NCI-H1105 (cell line): ENCODE measurements at regions not wholly inside any gene's neighbourhood (a gene's known extent, or its start where the extent isn't known, plus 50 kb on each side); places are given as distances from the start of the nearest gene placed in this dataset.

ENCODE experiments used
- DNase-seq: peaks from one replicate; lab custom pipeline; 2025; lab: John Stamatoyannopoulos, UW

GRCh38 chr3:59698091-59698490 is 648.3 kb upstream of the CFAP20DC start:
- no peak for DNase-seq

GRCh38 chr3:59696783-59697182 is 647.0 kb upstream of the CFAP20DC start:
- no peak for DNase-seq

- no peak for DNase-seq
Measured at GRCh38 chr3:59695860-59696259, 646.0 kb upstream of the CFAP20DC start.

DNA sequence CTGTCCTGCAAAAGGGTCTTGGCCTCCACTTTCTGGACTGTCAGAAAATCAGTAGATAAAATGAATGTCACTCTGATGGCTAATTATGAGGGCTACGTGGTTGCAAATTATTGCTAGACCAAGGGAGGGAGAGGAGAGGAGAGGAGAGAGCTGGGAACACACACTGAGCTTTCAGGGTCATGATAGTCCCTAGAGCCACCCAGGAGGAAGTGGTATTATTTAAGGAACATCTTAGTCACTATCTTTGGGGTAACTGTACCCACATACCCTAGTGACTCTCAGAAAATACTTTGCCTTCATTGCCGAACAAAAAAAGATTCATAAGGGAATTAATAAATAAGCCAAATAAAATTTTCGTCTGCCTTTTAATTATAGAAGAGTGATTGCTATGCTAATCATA is 642.3 kb upstream of the CFAP20DC start:
- DNase-seq: no peak

DNA sequence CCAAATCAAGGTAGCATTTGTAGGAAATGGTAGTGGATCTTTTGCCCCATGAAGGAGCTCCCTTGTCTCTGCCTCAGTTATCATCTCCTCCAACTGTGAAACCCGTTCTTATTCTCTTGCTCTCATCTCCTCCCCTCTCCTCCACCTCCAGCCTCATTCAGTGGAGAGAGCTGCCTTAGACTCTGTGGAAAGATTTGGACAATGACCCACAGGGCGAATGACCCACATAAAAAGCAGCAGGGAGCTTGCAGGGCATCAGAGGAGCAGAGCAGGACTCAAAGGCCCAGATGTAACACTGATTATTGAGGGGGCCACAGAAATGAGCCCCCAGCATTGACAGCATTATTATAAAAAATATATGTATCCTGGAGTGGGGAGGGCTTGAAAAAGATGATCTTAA is 641.1 kb upstream of the CFAP20DC start:
- no peak for DNase-seq

DNA sequence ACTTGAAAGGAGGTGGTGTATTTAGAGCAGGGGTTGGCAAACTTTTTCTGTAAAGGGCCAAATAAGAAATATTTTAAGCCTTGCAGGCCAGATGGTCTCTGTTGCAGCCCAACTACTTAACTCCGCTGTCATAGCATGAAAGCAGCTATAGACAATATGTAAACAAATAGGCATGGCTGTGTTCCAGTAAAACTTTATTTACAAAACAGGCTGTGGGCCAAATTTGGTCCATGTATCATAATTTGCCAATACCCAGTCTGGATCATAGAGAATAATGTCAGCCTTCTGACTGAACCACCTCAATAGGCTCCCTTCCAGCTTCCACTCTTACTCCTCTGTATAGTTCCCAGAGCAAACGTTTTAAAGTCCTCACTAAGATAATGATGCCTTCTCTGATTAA is 638.8 kb upstream of the CFAP20DC start:
- no peak for DNase-seq

DNA sequence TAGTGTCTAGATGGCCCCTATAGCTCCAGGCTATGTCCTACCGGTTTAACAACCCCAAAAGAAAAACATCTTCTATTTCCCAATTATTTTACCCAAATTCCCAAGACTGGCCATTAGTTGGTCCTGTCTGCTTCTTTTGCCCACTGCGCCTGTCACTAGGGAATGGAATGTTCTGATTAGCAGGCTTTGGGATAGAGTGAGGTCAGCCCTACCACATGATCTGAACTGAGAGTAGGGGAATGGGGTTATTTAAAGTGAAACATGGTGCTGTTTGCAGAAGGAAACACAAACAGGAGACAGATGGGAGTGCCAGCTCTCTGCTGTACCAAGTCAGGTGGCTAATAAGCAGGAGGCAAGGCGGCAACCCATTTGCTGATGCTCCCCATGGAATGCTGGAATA is 635.6 kb upstream of the CFAP20DC start:
- DNase-seq: no peak

GRCh38 chr3:59684766-59685165 is 634.9 kb upstream of the CFAP20DC start:
- no peak for DNase-seq

- DNase-seq: no peak
Measured at GRCh38 chr3:59680919-59681318, 631.1 kb upstream of the CFAP20DC start.

GRCh38 chr3:59677747-59678702 is 628.2 kb upstream of the CFAP20DC start:
- DNase-seq: no peak

DNA sequence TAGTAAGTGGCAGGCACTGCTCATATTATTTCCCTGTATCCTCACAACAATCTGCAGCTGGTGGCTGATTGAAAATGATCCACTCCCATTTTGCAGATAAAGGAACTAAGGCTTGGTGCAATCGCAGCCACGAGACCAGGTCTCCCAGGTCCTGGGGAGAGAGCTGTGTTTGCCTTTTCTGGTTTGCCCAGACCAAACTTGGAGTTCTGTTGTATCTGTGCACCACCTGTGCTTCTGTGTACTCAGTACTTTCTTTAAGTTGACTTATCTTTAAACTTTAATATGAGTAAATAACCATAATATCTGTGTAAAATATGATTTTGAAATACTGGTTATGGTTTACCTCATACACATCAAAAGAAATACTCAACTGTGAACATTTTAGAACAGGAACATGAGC is 625.7 kb upstream of the CFAP20DC start:
- no peak for DNase-seq

- no peak for DNase-seq
Measured at GRCh38 chr3:59663076-59663850, 613.4 kb upstream of the CFAP20DC start.

DNA sequence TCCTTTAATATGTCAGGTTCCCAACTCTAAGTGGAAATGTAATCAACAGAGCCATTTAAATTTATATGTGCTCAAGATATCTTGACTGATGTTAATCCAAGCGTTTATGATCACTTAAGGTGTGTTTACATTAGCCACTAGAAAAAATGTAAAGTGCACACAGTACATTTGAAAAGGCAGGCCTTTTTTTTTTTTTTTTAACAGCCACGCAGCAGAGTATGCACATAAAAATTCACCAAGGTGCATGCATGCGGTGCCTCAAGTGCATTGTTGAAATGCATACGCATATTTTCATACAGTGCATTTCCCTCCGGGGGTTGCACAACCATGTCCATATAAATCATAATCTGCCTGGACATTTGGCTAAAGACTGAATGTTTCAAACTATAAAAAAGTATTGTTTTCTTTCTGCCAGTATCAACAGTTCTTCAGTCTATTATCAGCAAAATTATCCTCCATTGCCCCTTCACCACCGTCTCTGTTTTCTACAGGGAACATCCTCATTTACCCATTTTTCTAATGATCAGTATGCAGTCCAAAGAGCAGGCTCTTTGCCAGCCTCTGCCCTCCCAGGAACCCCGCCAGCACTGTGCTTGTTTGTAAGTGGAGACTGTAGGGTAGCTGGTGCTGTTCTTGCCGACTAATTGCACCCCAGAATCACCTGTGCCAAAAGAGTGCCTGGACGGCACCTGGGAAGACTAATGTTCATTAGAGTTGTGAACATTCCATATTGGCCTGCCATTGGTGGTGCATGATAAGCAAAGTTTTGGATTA is 611.2 kb upstream of the CFAP20DC start:
- DNase-seq: peak; percentile 49

GRCh38 chr3:59660376-59660775 is 610.6 kb upstream of the CFAP20DC start:
- no peak for DNase-seq

- no peak for DNase-seq
Measured at GRCh38 chr3:59659755-59660154, 609.9 kb upstream of the CFAP20DC start.

DNA sequence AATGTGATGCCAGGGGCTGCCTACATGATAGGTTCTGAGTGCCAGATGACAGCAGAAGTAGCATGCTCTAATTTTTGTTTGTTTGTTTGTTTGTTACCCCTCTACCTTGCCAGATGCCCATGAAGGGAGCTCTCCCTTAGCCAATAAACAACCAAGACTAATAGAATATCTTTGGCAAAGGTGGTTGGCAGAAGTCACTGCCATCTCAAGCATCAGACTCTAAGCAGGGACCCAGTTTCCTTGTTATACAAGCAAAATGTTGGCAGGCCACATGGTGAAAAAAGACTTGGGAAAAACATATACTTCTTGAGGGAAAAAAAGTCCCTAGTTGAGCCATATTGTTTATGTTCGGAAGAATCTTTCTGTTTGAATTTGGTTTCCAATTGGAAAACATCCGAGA is 609.0 kb upstream of the CFAP20DC start:
- no peak for DNase-seq

DNA sequence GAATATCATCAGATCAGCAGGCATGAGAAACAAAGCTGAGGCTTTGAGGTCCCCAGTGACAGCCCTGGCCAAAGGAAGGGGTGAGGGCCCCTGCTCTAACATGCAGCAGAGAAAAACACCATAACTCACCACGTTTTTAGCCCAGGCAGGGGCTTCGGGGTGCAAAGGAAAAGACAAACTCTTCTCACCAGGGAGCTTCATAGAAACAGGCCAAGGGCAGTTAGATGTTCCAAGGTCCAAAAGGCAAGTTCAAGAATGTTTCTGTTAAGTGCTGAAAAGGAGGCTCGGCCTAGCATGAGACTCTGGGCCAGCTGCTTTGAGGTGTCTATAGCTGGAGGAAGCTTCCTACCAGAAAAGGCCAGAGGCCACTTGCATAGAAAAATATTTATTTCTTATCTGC is 608.4 kb upstream of the CFAP20DC start:
- no peak for DNase-seq

- DNase-seq: no peak
Measured at GRCh38 chr3:59655418-59656015, 605.7 kb upstream of the CFAP20DC start.

GRCh38 chr3:59654480-59655417 is 604.9 kb upstream of the CFAP20DC start:
- DNase-seq: no peak

DNA sequence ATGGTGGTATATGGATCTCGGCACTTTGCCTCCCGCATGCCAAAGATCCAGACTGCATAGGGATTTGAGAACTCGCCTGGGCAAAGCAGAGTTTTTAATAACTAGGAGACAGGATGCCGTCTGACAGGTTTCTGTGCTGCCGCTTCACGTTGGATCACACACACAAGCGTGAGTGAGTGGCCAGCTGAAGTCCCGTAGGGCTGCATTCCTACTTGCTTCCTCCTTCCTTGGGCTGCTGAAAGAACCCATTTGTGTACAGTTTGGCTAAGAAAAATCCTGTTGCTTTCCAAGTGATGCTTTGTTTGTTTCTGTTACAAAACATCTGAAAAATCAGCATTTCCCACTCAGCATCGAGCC is 604.3 kb upstream of the CFAP20DC start:
- no peak for DNase-seq
